ENCODE measurements at regions not wholly inside any gene's neighbourhood (a gene's known extent, or its start where the extent isn't known, plus 50 kb on each side); places are given as distances from the start of the nearest gene placed in this dataset.

GRCh38 chr6:40792183-40792582 lies 205.0 kb upstream of the LRFN2 start:
- H3K4me1 ChIP-seq (ENCODE audit: control insufficient read depth, insufficient read depth, low read length) = no peaks in the 10 kb centered on the region
- WGBS, 2 experiments = 93 to 100% methylated on average over 2 of the region's 2 CpGs
- H3K27me3 ChIP-seq (ENCODE audit: control insufficient read depth, insufficient read depth, low read length, poor library complexity, severe bottlenecking) = no peaks in the 10 kb centered on the region
- no peak overlapping the region for H3K27ac ChIP-seq (ENCODE audit: insufficient read depth, low read depth, low read length, poor library complexity, severe bottlenecking)
- H3K4me3 ChIP-seq (ENCODE audit: insufficient read depth, low read depth, low read length) = no peak overlapping the region
- no peaks in the 10 kb centered on the region for H3K36me3 ChIP-seq (ENCODE audit: control insufficient read depth, insufficient read depth, low read length)
- H3K9me3 ChIP-seq (ENCODE audit: control insufficient read depth, low read length) = no peaks in the 10 kb centered on the region

DNA sequence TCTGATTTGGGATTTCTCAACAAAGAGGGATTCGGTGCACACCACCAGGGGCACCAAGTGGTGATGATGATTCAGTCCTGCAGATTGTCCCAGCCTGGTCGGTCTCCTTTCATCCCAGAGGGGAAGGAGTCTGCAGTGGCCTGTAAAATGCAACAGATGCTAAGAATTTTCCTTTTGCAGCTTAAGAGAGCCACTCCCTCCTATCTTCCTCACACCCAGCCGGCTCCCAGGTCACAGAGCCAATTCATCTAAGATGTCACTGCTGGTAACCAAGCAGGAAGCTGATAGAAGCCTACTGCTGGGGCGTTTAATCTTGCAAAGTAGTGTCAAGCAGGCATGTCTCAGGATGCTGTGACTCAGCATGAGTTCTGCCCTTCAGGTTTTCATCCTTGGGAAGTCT lies 203.8 kb upstream of the LRFN2 start:
- H3K27me3 ChIP-seq (ENCODE audit: control insufficient read depth, insufficient read depth, low read length, poor library complexity, severe bottlenecking) = no peaks in the 10 kb centered on the region
- H3K9me3 ChIP-seq (ENCODE audit: control insufficient read depth, low read length) = no peaks in the 10 kb centered on the region
- H3K4me3 ChIP-seq (ENCODE audit: insufficient read depth, low read depth, low read length) = no peak overlapping the region
- H3K4me1 ChIP-seq (ENCODE audit: control insufficient read depth, insufficient read depth, low read length) = no peaks in the 10 kb centered on the region
- H3K27ac ChIP-seq (ENCODE audit: insufficient read depth, low read depth, low read length, poor library complexity, severe bottlenecking) = no peak overlapping the region
- 58 to 64% methylated on average over 4 of the region's 4 CpGs for WGBS, 2 experiments
- no peaks in the 10 kb centered on the region for H3K36me3 ChIP-seq (ENCODE audit: control insufficient read depth, insufficient read depth, low read length)

DNA sequence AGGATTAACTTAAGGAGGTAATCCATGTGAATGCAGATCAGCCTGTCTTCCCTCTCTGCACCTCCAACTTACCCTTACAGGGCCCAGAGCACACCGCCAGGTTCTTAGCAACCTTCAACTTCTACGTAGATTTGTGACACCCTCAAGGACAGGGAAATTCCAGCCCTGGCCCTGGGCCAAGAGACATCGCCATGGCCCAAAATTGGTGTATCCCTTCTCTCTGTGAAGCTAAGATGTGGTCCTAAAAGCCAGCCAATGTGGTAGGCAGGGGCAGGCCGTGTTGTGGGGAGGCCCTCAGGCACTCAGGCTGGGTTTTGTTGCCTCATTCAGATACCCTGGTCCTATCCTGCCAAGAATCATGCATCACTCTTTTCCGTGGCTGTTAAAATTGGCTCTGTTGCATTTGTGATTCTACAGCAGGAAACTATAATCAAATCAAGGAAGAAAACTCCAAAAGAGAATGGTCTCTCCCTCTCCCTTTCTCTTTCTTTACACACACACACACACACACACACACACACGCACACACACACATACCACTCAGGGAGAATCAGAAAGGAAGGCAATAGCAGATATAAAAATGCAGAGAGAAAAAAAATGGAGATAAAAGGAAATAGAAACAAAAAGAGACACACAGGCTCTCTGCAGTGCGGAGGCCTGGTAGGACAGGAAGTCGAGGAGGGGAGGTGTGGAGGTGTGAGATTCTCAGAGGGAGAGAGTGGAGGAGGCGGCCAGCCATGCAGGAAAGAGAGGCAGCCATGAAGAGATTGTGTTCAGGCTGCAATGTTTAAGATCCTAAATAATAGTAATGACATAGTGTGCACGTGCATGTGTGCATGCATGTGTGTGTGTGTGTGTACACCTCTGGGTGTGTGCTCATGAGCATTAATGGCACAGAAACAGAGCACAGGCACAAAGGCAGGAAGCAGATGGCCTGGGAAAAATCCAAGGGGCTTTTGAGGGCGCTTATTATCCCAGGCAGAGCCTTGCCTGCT lies 201.8 kb upstream of the LRFN2 start:
- H3K4me1 ChIP-seq (ENCODE audit: control insufficient read depth, insufficient read depth, low read length) = no peaks in the 10 kb centered on the region
- 86 to 87% methylated on average over 10 of the region's 11 CpGs for WGBS, 2 experiments
- no peaks in the 10 kb centered on the region for H3K36me3 ChIP-seq (ENCODE audit: control insufficient read depth, insufficient read depth, low read length)
- H3K4me3 ChIP-seq (ENCODE audit: insufficient read depth, low read depth, low read length) = no peak overlapping the region
- no peak overlapping the region for H3K27ac ChIP-seq (ENCODE audit: insufficient read depth, low read depth, low read length, poor library complexity, severe bottlenecking)
- H3K9me3 ChIP-seq (ENCODE audit: control insufficient read depth, low read length) = no peaks in the 10 kb centered on the region
- no peaks in the 10 kb centered on the region for H3K27me3 ChIP-seq (ENCODE audit: control insufficient read depth, insufficient read depth, low read length, poor library complexity, severe bottlenecking)

DNA sequence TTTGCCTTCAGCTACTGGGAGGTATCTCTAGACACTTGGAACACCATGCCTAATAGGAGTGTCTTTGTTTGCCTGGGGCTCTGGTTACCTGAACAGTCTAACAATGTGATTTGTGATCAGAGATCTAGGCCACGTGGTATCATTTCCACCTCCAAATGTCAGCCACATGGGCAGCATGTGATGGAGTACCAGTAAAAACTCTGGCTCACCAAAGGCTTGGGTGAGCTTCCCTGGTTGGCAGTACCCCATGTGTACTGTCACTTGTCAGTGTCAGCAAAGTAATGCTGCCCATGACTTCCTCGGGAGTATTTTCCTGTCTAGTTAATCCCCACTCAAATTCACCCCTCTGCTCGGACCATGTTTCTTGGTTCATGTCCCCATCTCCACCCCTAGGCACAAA lies 195.2 kb upstream of the LRFN2 start:
- WGBS, 2 experiments = 92 to 94% methylated on average over 3 of the region's 3 CpGs

DNA sequence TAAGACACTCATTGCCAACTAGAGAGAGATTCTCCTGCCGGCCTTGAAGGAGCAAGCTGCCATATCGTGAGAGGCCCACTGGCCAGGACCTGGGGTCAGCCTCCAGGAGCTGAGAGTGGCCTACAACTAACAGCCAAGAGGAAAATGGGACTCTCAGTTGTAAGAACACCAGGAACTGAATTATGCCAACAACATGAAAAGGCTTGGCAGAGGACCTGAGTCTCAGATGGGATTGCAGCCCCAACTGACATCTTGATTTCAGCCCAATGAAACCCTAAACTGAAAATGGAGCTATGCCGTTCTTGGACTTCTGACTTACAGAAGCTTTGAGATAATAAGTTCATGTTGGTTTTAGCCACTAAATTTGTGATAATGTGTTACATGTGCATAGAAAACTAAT lies 193.5 kb upstream of the LRFN2 start:
- Histone ChIP-seq H3K36me3 (ENCODE audit: control insufficient read depth, insufficient read depth, low read length) (no peaks in the 10 kb centered on the region), H3K4me3 (ENCODE audit: insufficient read depth, low read depth, low read length) (no peak overlapping the region), H3K27ac (ENCODE audit: insufficient read depth, low read depth, low read length, poor library complexity, severe bottlenecking) (no peak overlapping the region), H3K4me1 (ENCODE audit: control insufficient read depth, insufficient read depth, low read length) (no peaks in the 10 kb centered on the region), H3K9me3 (ENCODE audit: control insufficient read depth, low read length) (no peaks in the 10 kb centered on the region), H3K27me3 (ENCODE audit: control insufficient read depth, insufficient read depth, low read length, poor library complexity, severe bottlenecking) (no peaks in the 10 kb centered on the region)
- WGBS, 2 experiments = 94 to 96% methylated on average over 3 of the region's 3 CpGs

More for the DNA sequence above, 195.2 kb upstream of the LRFN2 start:
- Histone ChIP-seq H3K9me3 (ENCODE audit: control insufficient read depth, low read length) (no peaks in the 10 kb centered on the region), H3K36me3 (ENCODE audit: control insufficient read depth, insufficient read depth, low read length) (no peaks in the 10 kb centered on the region), H3K4me1 (ENCODE audit: control insufficient read depth, insufficient read depth, low read length) (no peaks in the 10 kb centered on the region), H3K4me3 (ENCODE audit: insufficient read depth, low read depth, low read length) (no peak overlapping the region), H3K27ac (ENCODE audit: insufficient read depth, low read depth, low read length, poor library complexity, severe bottlenecking) (no peak overlapping the region), H3K27me3 (ENCODE audit: control insufficient read depth, insufficient read depth, low read length, poor library complexity, severe bottlenecking) (no peaks in the 10 kb centered on the region)

- 96% methylated on average over 3 of the region's 3 CpGs for WGBS, 2 experiments
- H3K36me3 ChIP-seq (ENCODE audit: control insufficient read depth, insufficient read depth, low read length) = no peaks in the 10 kb centered on the region
- no peaks in the 10 kb centered on the region for H3K27me3 ChIP-seq (ENCODE audit: control insufficient read depth, insufficient read depth, low read length, poor library complexity, severe bottlenecking)
- no peaks in the 10 kb centered on the region for H3K4me1 ChIP-seq (ENCODE audit: control insufficient read depth, insufficient read depth, low read length)
- H3K27ac ChIP-seq (ENCODE audit: insufficient read depth, low read depth, low read length, poor library complexity, severe bottlenecking) = no peak overlapping the region
- H3K4me3 ChIP-seq (ENCODE audit: insufficient read depth, low read depth, low read length) = no peak overlapping the region
- H3K9me3 ChIP-seq (ENCODE audit: control insufficient read depth, low read length) = no peaks in the 10 kb centered on the region
Observed at GRCh38 chr6:40779409-40779808, 192.2 kb upstream of the LRFN2 start.

DNA sequence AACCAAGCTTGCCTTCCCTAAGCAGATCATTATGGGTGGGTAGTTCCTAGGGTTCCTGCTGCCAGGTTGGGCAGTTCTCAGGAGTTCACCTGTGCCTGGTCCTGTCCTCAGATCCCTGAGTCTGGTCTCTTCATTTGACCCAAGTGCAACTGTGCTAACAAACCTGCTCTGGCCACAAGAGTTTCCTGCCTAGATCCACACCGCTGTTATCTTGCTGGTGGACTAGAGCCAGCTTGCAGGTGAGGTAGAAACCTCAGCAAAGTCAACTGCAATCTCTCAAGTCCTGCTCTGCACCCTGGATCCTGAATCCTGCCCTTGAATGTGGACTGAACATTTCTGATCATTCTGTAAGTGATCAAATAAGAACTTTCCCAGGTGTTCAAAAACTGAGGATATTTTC lies 191.8 kb upstream of the LRFN2 start:
- H3K27ac ChIP-seq (ENCODE audit: insufficient read depth, low read depth, low read length, poor library complexity, severe bottlenecking) = no peak overlapping the region
- H3K27me3 ChIP-seq (ENCODE audit: control insufficient read depth, insufficient read depth, low read length, poor library complexity, severe bottlenecking) = no peaks in the 10 kb centered on the region
- H3K36me3 ChIP-seq (ENCODE audit: control insufficient read depth, insufficient read depth, low read length) = no peaks in the 10 kb centered on the region
- no peaks in the 10 kb centered on the region for H3K4me1 ChIP-seq (ENCODE audit: control insufficient read depth, insufficient read depth, low read length)
- no peaks in the 10 kb centered on the region for H3K9me3 ChIP-seq (ENCODE audit: control insufficient read depth, low read length)
- WGBS, 2 experiments = 87 to 95% methylated on average over 1 of the region's 1 CpG
- no peak overlapping the region for H3K4me3 ChIP-seq (ENCODE audit: insufficient read depth, low read depth, low read length)

- H3K9me3 ChIP-seq (ENCODE audit: control insufficient read depth, low read length) = no peaks in the 10 kb centered on the region
- WGBS, 2 experiments = 89 to 93% methylated on average over 3 of the region's 3 CpGs
- H3K27me3 ChIP-seq (ENCODE audit: control insufficient read depth, insufficient read depth, low read length, poor library complexity, severe bottlenecking) = no peaks in the 10 kb centered on the region
- H3K4me3 ChIP-seq (ENCODE audit: insufficient read depth, low read depth, low read length) = no peak overlapping the region
- H3K36me3 ChIP-seq (ENCODE audit: control insufficient read depth, insufficient read depth, low read length) = no peaks in the 10 kb centered on the region
- H3K4me1 ChIP-seq (ENCODE audit: control insufficient read depth, insufficient read depth, low read length) = no peaks in the 10 kb centered on the region
- H3K27ac ChIP-seq (ENCODE audit: insufficient read depth, low read depth, low read length, poor library complexity, severe bottlenecking) = no peak overlapping the region
Observed at GRCh38 chr6:40778196-40778595, 191.0 kb upstream of the LRFN2 start.

GRCh38 chr6:40774932-40775331 lies 187.8 kb upstream of the LRFN2 start:
- H3K36me3 ChIP-seq (ENCODE audit: control insufficient read depth, insufficient read depth, low read length) = no peaks in the 10 kb centered on the region
- no peaks in the 10 kb centered on the region for H3K9me3 ChIP-seq (ENCODE audit: control insufficient read depth, low read length)
- no peaks in the 10 kb centered on the region for H3K27me3 ChIP-seq (ENCODE audit: control insufficient read depth, insufficient read depth, low read length, poor library complexity, severe bottlenecking)
- 88 to 100% methylated on average over 1 of the region's 1 CpG for WGBS, 2 experiments
- H3K27ac ChIP-seq (ENCODE audit: insufficient read depth, low read depth, low read length, poor library complexity, severe bottlenecking) = no peak overlapping the region
- H3K4me3 ChIP-seq (ENCODE audit: insufficient read depth, low read depth, low read length) = no peak overlapping the region
- H3K4me1 ChIP-seq (ENCODE audit: control insufficient read depth, insufficient read depth, low read length) = no peaks in the 10 kb centered on the region

DNA sequence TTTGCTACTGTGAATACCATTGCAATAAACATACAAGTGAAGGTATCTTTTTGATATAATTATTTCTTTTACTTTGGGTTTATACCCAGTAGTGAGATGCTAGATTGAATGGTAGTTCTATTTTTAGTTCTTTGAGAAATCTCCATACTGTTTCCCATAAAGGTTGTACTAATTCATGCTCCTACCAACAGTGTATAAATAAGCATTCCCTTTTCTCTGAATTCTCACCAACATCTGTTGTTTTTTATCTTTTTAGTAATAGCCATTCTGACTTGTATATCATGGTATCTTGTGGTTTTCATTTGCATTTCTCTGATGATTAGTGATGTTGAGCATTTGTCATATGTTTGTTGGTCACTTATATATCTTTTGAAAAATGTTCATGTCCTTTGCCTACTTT lies 183.6 kb upstream of the LRFN2 start:
- Histone ChIP-seq H3K36me3 (ENCODE audit: control insufficient read depth, insufficient read depth, low read length) (no peaks in the 10 kb centered on the region), H3K9me3 (ENCODE audit: control insufficient read depth, low read length) (no peaks in the 10 kb centered on the region), H3K4me3 (ENCODE audit: insufficient read depth, low read depth, low read length) (no peak overlapping the region), H3K4me1 (ENCODE audit: control insufficient read depth, insufficient read depth, low read length) (no peaks in the 10 kb centered on the region), H3K27ac (ENCODE audit: insufficient read depth, low read depth, low read length, poor library complexity, severe bottlenecking) (no peak overlapping the region), H3K27me3 (ENCODE audit: control insufficient read depth, insufficient read depth, low read length, poor library complexity, severe bottlenecking) (no peaks in the 10 kb centered on the region)
